GM12874 (cell line): ENCODE measurements at regions not wholly inside any gene's neighbourhood (a gene's known extent, or its start where the extent isn't known, plus 50 kb on each side); places are given as distances from the start of the nearest gene placed in this dataset.

Experiments used
- TF ChIP-seq, protein P1 (sequence below): IDR thresholded peaks from 2 replicates; pipeline ENCODE4 v1.5.1; 2011; ENCODE audit warnings: low read depth, mild to moderate bottlenecking, control low read depth, low read length, moderate library complexity; ENCODE audit not compliant: insufficient read depth

DNA sequence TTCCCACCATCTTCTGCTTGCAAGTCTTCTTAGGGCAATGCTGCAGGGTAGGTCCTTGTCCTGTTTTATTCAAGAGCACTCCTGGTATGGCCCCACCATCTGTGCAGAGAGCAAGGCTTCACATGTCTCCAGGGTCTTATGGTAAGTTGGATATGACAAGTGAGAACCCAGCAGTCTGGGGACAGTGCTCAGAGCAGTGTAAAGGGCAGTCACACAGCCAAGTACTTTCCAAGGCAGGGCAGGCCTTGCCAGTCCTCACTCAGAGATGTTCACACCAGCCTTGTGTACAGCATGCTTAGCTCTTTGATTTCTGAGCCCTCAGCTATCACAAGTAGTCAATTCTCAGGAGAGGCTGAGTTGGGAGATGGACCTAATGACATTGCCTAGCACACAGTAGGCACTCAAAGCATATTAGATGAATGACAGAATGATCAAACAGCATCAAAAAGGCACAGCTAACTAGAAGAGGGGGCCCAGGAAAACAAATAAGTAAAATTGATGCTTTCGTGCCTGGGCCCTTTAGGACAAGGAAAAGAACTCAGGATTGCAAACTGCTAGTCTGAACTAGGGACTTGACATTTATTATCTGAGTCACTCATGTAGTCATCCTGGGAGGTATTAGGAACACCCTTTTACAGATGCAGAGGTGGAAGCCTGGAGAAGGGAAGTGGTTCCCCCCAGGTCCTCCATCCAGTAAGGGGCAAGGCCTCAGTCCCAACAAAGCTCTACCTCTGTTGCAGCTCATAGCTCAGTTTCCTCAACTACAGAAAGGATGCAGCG is 86.7 kb upstream of the CTAGE1 start:
- TF ChIP-seq, protein P1, sequence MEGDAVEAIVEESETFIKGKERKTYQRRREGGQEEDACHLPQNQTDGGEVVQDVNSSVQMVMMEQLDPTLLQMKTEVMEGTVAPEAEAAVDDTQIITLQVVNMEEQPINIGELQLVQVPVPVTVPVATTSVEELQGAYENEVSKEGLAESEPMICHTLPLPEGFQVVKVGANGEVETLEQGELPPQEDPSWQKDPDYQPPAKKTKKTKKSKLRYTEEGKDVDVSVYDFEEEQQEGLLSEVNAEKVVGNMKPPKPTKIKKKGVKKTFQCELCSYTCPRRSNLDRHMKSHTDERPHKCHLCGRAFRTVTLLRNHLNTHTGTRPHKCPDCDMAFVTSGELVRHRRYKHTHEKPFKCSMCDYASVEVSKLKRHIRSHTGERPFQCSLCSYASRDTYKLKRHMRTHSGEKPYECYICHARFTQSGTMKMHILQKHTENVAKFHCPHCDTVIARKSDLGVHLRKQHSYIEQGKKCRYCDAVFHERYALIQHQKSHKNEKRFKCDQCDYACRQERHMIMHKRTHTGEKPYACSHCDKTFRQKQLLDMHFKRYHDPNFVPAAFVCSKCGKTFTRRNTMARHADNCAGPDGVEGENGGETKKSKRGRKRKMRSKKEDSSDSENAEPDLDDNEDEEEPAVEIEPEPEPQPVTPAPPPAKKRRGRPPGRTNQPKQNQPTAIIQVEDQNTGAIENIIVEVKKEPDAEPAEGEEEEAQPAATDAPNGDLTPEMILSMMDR = no peak

DNA sequence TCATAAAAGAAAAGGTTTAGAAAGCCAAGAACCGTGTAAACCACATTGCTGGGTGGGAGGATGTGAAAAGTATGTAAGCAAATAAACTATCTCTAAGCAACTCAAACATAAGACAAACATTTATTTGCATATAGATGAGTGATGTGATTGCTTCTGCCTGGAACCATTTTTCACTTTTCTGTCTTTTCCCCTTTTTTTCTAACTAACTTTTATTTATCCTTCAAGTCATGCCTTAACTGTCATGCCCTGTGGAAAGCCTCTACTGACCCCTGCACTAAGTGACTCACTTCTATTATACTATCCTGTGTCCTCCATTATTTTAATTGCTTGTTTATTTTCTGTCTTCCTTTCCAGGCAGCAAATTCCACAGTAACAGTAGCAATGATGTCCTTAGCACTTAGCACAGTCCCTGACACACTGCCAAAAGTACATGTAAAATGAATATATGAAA is 87.5 kb upstream of the CTAGE1 start:
- TF ChIP-seq, protein P1 = no peak

DNA sequence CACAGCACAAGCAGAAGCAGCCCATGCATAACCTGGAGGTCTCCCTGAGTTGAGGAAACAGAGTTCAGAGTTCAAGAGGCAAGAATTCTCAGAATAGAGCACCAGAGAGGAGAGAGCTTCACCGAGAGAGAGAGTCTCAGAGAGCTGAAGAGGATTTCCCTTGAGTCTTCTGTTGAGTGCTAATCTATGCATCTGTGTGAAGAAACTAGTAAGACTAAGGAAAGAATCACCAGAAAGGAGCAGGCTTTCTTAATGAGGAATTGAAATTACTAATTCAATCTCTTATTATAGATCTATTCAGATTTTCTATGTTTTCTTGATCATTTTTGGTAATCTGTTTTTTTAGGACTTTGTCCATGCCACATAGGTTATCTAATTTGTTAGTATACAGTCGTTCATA is 89.3 kb upstream of the CTAGE1 start:
- TF ChIP-seq, protein P1 = no peak

DNA sequence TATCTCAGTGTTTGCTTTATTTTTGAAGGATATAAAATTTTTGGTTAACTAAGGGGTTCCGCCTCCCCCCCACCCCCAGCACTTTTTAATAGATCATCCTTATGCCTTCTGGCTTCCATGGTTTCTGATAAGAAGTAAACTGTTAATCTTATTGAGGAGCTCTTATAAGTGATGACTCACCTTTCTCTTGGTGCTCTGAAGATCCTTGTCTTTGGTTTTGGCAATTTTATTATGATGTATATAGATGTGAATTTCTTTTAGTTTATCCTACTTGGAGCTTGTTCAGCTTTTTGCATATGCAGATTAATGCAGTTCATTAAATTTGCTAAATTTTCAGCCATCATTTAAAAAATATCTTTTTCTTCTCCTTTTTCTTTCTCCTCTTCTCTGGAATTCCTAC is 91.7 kb upstream of the CTAGE1 start:
- TF ChIP-seq, protein P1 = no peak

DNA sequence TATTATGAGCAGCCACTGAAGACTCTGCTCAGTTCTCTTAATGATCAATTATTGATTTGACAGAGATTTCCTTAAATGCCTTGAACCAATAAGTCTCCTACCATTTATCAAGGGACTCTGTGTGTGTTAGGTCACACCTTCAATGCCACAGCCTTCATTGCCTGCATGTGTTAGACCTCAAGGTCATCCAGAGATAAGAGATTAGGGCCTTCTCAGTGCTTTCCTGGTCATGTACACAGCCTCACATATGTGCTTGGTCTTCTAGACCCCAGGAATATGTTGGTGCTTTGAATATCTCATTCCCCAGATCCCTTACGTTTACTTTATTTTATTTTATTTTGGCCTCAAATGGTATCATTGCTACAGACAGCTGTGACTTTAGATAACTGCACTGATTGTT is 93.0 kb upstream of the CTAGE1 start:
- TF ChIP-seq, protein P1 = no peak

DNA sequence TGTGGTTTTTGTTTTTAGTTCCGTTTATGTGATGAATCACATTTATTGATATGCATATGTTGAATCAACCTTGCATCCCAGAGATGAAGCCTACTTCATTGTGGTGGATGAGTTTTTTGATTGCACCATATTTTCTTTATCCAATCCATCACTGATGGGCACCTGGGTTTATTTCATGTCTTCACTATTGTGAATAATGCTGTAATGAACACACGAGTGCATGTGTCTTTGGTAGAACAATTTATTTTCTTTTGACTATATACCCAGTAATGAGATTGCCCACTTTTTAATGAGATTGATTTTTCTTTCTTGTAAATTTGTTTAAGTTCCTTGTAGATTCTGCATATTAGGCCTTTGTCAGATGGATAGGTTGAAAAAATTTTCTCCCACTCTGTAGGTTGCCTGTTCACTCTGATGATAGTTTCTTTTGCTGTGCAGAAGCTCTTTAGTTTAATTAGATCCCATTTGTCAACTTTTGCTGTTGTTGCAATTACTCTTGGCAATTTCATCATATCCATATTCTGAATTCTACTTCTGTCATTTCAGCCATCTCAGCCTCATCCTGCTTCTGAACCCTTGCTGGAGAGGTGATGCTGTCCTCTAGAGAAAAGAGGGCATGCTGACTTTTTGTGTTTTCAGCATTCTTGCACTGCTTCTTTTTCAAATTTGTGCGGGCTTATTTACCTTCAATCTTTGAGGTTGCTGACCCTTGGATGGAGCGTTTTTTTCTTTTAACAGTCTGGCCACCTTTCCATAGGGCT is 96.2 kb upstream of the CTAGE1 start:
- TF ChIP-seq, protein P1 = no peak

DNA sequence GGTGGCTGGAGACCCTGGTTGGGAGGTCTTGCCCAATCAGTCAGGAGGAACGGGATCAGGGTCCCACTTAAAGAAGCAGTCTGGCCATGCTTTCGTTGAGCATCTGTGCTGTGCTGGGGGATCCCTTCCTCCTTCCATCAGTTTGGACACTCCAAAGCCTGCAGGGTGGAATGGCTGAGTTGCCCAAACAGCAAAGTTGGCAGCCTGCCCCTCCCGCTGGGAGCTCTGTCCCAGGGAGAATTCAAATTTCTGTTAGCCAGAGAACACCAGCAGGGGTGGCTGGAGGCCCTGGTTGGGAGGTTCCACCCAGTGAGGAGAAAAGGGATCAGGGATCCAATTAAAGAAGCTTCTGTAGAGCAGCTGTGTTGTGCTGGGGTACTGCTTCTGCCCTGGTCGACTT is 96.9 kb upstream of the CTAGE1 start:
- TF ChIP-seq, protein P1 = no peak
